K562 (cell line): ENCODE measurements at regions not wholly inside any gene's neighbourhood (a gene's known extent, or its start where the extent isn't known, plus 50 kb on each side); places are given as distances from the start of the nearest gene placed in this dataset.

Experiments used
- ATAC-seq: fragments of 200-7000 bp; cut with Tn5 transposase; 3 replicates; pipeline ENCODE4 v1.9.1; 2020; ENCODE audit warnings: moderate library complexity
- BruUV-seq: library from RNA; stranded (reverse); fragments of 400-500 nt; replicated peaks from 2 replicates; lab custom pipeline; 2021; lab: Mats Ljungman, UMichigan
- CTCF ChIA-PET: fragments of 300-600 bp; formaldehyde crosslinking; extraction: SDS; loops from one replicate; lab custom pipeline; 2021; ENCODE audit warnings: low intra/inter-chr PET ratio; lab: Yijun Ruan, JAX
- POLR2A ChIA-PET: fragments of 300-600, 350-650 bp; sonication (Branson Sonifier 250); formaldehyde crosslinking; extraction: SDS; loops from one replicate; lab custom pipeline; 2021; ENCODE audit warnings: antibody characterized with exemption, inconsistent platforms; lab: Yijun Ruan, JAX
- DNase-seq, 4 experiments: peaks; one replicate each; pipeline versions ENCODE4 v3.0.0 to v3.0.0-alpha.2; 2011 to 2018; ENCODE audit warnings: low spot score in 3 of 4, mixed read lengths in 3 of 4; ENCODE audit errors: extremely low read depth in 1 of 4
- FAIRE-seq: peaks from 2 replicates; lab custom pipeline; 2011; peaks lifted over from hg19 to GRCh38; lab: Jason Lieb, UNC
- H2AFZ ChIP-seq: 2 replicates; pipeline ENCODE4 v1.6.0; 2011; ENCODE audit warnings: low read depth, low read length, control low read depth, inconsistent platforms
- H3K27ac ChIP-seq: fragments of 200-600 bp; 3 replicates; pipeline ENCODE4 v1.8.0; 2011; ENCODE audit warnings: low read depth, mild to moderate bottlenecking, control low read depth, inconsistent platforms, low read length, moderate library complexity, mixed read lengths; ENCODE audit errors: extremely low read depth
- H3K27me3 ChIP-seq, 2 experiments: fragments of 300-600 bp in 1 of 2; 2 replicates in 1 of 2; 3 replicates in 1 of 2; pipeline versions ENCODE4 v1.6.0 to v1.8.0; 2011; ENCODE audit warnings: inconsistent platforms in 2 of 2, low read length in 2 of 2, mild to moderate bottlenecking in 1 of 2, mixed read lengths in 1 of 2, moderate library complexity in 1 of 2; ENCODE audit not compliant: control insufficient read depth in 2 of 2, insufficient read depth in 2 of 2
- H3K36me3 ChIP-seq: fragments of 300-600 bp; 3 replicates; pipeline ENCODE4 v1.8.0; 2011; ENCODE audit warnings: mild to moderate bottlenecking, low read length, inconsistent platforms; ENCODE audit not compliant: control insufficient read depth, insufficient read depth
- H3K4me1 ChIP-seq, 2 experiments: fragments of 200-600 bp in 1 of 2; replicated peaks in 1 of 2; 2 replicates in 1 of 2; 3 replicates in 1 of 2; pipeline versions ENCODE4 v1.5.1 to v1.8.0; 2011; ENCODE audit warnings: inconsistent platforms in 2 of 2, low read length in 2 of 2, mild to moderate bottlenecking in 1 of 2, mixed read lengths in 1 of 2, moderate library complexity in 1 of 2; ENCODE audit not compliant: control insufficient read depth in 2 of 2, insufficient read depth in 2 of 2
- H3K4me2 ChIP-seq: 2 replicates; pipeline ENCODE4 v1.6.1; 2011; ENCODE audit warnings: low read length, control low read depth, inconsistent platforms, mixed read lengths; ENCODE audit not compliant: insufficient read depth
- H3K4me3 ChIP-seq: fragments of 200-600 bp; sonication (generic), shearing (Covaris generic); 2 replicates; pipeline ENCODE4 v1.5.1; 2016; ENCODE audit warnings: control low read depth, inconsistent platforms
- H3K79me2 ChIP-seq: fragments of 200-600 bp; 3 replicates; pipeline ENCODE4 v1.8.0; 2011; ENCODE audit warnings: low read length, inconsistent platforms; ENCODE audit not compliant: control insufficient read depth, insufficient read depth
- H3K9ac ChIP-seq, 2 experiments: 2 replicates each; pipeline versions ENCODE4 v1.6.0 to v1.6.1; 2011; ENCODE audit warnings: low read depth in 2 of 2, low read length in 2 of 2, control low read depth in 1 of 2, inconsistent platforms in 1 of 2, mild to moderate bottlenecking in 1 of 2, mixed read lengths in 1 of 2; ENCODE audit not compliant: insufficient read depth in 1 of 2
- H3K9me1 ChIP-seq: one replicate; pipeline ENCODE4 v1.6.0; 2011; ENCODE audit warnings: inconsistent platforms, mild to moderate bottlenecking, low read length, moderate library complexity; ENCODE audit not compliant: control insufficient read depth, insufficient read depth
- H3K9me3 ChIP-seq: replicated peaks from 2 replicates; pipeline ENCODE4 v1.5.1; 2011; ENCODE audit warnings: low read depth, low read length, inconsistent platforms; ENCODE audit not compliant: control insufficient read depth, insufficient read depth
- H4K20me1 ChIP-seq: replicated peaks from 2 replicates; pipeline ENCODE4 v1.6.1; 2011; ENCODE audit warnings: low read length, inconsistent platforms, mixed read lengths; ENCODE audit not compliant: control insufficient read depth, insufficient read depth
- ILK ChIP-seq: fragments of 450-650 bp; IDR thresholded peaks from 2 replicates; pipeline ENCODE4 v1.6.1; 2016; ENCODE audit warnings: missing genetic modification characterization, low read depth, mild to moderate bottlenecking, missing compliant biosample characterization, moderate library complexity, borderline replicate concordance
- SPI1 ChIP-seq: IDR thresholded peaks from 2 replicates; pipeline ENCODE4 v1.6.1; 2011; ENCODE audit warnings: low read depth, low read length, control low read depth, borderline replicate concordance
- TCFL5 ChIP-seq: fragments of 250-450 bp; sonication (Bioruptor Pico); conservative IDR thresholded peaks from 2 replicates; pipeline ENCODE4 v1.6.1; 2021; ENCODE audit warnings: mild to moderate bottlenecking, moderate library complexity, matching md5 sums
- WGBS: fragments of 100-300 bp; shearing (Covaris generic); methylation state at CpG from one replicate; pipeline ENCODE4 v1.1.6; 2016; ENCODE audit warnings: low coverage, mixed read lengths; ENCODE audit not compliant: insufficient coverage; ENCODE audit errors: missing lambda C conversion rate; 5-methylcytosine and 5-hydroxymethylcytosine counted together
- in situ Hi-C: fragments of 300-500 bp; cut with MboI; formaldehyde crosslinking; loops from 4 replicates; pipeline ENCODE4 v1.15.0; 2018; ENCODE audit warnings: inconsistent platforms, mixed read lengths
- intact Hi-C: fragments of 100-400 bp; cut with micrococcal nuclease; formaldehyde crosslinking; loops from 2 replicates; pipeline ENCODE4 v1.14.2; 2022
- TF ChIP-seq, protein P1 (sequence below): fragments of 250-450 bp; sonication (Bioruptor Pico); IDR thresholded peaks from 2 replicates; pipeline ENCODE4 v1.5.0; 2021; ENCODE audit warnings: mild to moderate bottlenecking, moderate library complexity

DNA sequence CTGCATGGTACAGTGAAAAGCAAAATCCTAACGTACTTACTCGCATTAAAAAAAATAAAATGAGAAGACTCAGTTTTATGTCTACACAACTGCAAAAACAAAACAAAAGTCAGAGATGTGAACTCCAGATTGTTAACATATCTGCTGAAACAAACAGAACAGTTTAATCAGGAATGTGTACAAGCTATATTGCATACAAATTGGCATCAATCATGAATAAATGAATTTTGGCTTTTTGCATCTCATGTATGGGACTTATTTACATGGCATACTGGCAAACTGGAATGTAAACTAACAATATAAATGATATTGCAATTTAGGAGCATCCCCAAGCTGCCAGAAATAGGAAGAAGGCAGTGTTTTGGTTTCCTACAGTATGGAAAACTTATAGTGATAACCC is 79.6 kb upstream of the NSMCE3 start (continued):
- no peak for TF ChIP-seq SPI1

DNA sequence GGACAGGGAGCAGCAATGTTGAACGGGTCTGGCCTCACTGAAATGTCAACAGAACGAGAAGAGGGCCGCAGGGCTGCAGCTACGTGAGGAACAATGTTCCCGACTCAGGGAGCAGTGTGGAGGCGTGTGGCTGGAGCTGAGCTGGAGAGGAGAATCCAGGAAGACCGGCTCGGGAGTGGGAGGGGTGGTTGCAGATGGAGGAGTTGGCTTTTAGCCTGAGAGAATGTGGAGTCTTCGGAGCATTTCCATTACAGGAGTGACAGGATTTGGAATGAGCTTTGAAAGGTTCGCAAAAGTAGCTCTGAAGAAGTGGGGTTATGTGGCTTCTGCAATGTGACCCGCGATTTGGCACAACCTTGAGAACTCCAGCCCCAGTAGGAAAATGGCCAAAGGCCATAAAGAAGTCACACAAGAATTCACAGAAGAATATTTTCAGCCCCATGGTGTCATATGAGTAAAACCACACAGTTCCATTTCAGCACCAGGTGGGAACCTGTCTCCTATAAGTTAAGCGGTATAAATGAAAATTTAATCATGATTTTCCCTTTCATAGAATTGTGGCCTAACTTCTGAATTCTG is 78.8 kb upstream of the NSMCE3 start:
- Histone ChIP-seq H3K27me3 (peaks cover 5 to 29% of the 10 kb centered on the region in 2 experiments; a peak in 4 of 5 replicates), H4K20me1 (no peaks in the 10 kb centered on the region), H3K27ac (no peak overlapping the region), H3K4me3 (no peak overlapping the region), H3K4me2 (no peak overlapping the region), H3K9me1 (no peaks in the 10 kb centered on the region), H3K9me3 (no peaks in the 10 kb centered on the region), H3K9ac (no peak overlapping the region), H3K79me2 (no peaks in the 10 kb centered on the region), H2AFZ (no peak overlapping the region), H3K4me1 (0 out of 5 replicates have a peak, but pooled peaks cover 0 to 2% of the 10 kb centered on the region in 2 experiments), H3K36me3 (no peaks in the 10 kb centered on the region)
- FAIRE-seq (no peak), ATAC-seq (no peak), DNase-seq (no peak)
- TF ChIP-seq ILK (tag) (no peak), TCFL5 (CRISPR knock-in tag) (no peak)
- TF ChIP-seq, protein P1, sequence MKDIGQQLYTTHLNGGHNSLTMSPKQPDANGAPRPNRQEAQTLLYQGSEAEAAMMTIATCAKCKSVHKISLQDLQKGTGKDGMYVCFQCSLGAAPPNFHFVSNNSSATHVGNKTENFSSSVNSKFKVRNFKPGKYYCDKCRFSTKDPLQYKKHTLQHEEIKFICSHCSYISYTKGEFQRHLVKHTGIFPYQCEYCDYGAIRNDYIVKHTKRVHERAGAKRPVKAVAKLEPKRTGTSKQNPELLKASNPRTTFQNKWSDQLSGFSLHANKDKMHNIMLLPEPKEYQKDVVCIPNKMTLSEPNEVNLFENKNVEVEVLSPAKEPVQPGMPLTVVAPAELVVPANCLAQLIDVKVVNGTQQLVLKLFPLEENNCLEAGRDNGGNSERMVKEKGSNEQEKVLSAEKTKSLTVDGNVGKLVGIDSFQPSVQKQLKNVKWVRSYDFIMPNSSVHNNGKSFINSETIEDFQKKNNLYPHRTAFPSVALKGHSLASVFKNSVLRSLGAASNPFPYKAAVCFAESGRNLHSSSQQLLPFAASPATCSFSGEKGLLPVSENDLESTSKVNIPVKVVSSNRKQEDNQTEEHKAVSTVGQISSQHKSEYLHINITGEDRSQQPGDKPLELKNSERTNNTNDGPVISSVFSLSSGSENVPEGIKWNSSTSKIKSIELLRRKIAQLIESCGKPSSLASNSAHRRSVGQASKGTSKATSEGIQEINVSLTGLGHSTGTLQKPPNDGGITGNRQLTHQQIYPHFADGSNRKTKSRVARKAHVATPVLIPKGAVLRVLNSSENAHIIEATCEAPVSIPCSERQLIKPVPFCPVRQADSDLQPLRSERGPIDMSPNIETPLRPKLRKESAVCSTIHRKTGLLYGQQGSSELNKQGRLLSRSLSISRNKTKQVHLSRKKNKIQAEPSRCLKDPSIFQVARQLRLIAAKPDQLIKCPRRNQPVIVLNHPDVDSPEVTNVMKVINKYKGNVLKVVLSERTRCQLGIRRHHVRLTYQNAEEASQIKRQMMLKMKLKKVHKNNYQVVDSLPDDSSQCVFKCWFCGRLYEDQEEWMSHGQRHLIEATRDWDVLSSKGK (CRISPR knock-in tag), result no peak
- CTCF ChIA-PET, result no interaction called here
- in situ Hi-C loops, result no loop called here
- intact Hi-C loops, result no loop called here
- POLR2A ChIA-PET, result no interaction called here
- no TSS peak for BruUV-seq
- WGBS, result under 1% methylated on average over 13 of the region's 13 CpGs
